K562 (cell line): ENCODE measurements at regions not wholly inside any gene's neighbourhood (a gene's known extent, or its start where the extent isn't known, plus 50 kb on each side); places are given as distances from the start of the nearest gene placed in this dataset.
A peak's percentile ranks its signal among the peaks of the same experiment; 100 is the strongest.

Experiments used
- ATAC-seq: fragments of 200-7000 bp; cut with Tn5 transposase; 3 replicates; pipeline ENCODE4 v1.9.1; 2020; ENCODE audit warnings: moderate library complexity
- BruUV-seq: library from RNA; stranded (reverse); fragments of 400-500 nt; replicated peaks from 2 replicates; lab custom pipeline; 2021; lab: Mats Ljungman, UMichigan
- CTCF ChIA-PET: fragments of 300-600 bp; formaldehyde crosslinking; extraction: SDS; loops from one replicate; lab custom pipeline; 2021; ENCODE audit warnings: low intra/inter-chr PET ratio; lab: Yijun Ruan, JAX
- POLR2A ChIA-PET: fragments of 300-600, 350-650 bp; sonication (Branson Sonifier 250); formaldehyde crosslinking; extraction: SDS; loops from one replicate; lab custom pipeline; 2021; ENCODE audit warnings: antibody characterized with exemption, inconsistent platforms; lab: Yijun Ruan, JAX
- DNase-seq, 4 experiments: peaks; one replicate each; pipeline versions ENCODE4 v3.0.0 to v3.0.0-alpha.2; 2011 to 2018; ENCODE audit warnings: low spot score in 3 of 4, mixed read lengths in 3 of 4; ENCODE audit errors: extremely low read depth in 1 of 4
- FAIRE-seq: peaks from 2 replicates; lab custom pipeline; 2011; peaks lifted over from hg19 to GRCh38; lab: Jason Lieb, UNC
- H2AFZ ChIP-seq: 2 replicates; pipeline ENCODE4 v1.6.0; 2011; ENCODE audit warnings: low read depth, low read length, control low read depth, inconsistent platforms
- H3K27ac ChIP-seq: fragments of 200-600 bp; 3 replicates; pipeline ENCODE4 v1.8.0; 2011; ENCODE audit warnings: low read depth, mild to moderate bottlenecking, control low read depth, inconsistent platforms, low read length, moderate library complexity, mixed read lengths; ENCODE audit errors: extremely low read depth
- H3K27me3 ChIP-seq, 2 experiments: fragments of 300-600 bp in 1 of 2; 2 replicates in 1 of 2; 3 replicates in 1 of 2; pipeline versions ENCODE4 v1.6.0 to v1.8.0; 2011; ENCODE audit warnings: inconsistent platforms in 2 of 2, low read length in 2 of 2, mild to moderate bottlenecking in 1 of 2, mixed read lengths in 1 of 2, moderate library complexity in 1 of 2; ENCODE audit not compliant: control insufficient read depth in 2 of 2, insufficient read depth in 2 of 2
- H3K36me3 ChIP-seq: fragments of 300-600 bp; 3 replicates; pipeline ENCODE4 v1.8.0; 2011; ENCODE audit warnings: mild to moderate bottlenecking, low read length, inconsistent platforms; ENCODE audit not compliant: control insufficient read depth, insufficient read depth
- H3K4me1 ChIP-seq, 2 experiments: fragments of 200-600 bp in 1 of 2; replicated peaks in 1 of 2; 2 replicates in 1 of 2; 3 replicates in 1 of 2; pipeline versions ENCODE4 v1.5.1 to v1.8.0; 2011; ENCODE audit warnings: inconsistent platforms in 2 of 2, low read length in 2 of 2, mild to moderate bottlenecking in 1 of 2, mixed read lengths in 1 of 2, moderate library complexity in 1 of 2; ENCODE audit not compliant: control insufficient read depth in 2 of 2, insufficient read depth in 2 of 2
- H3K4me2 ChIP-seq: 2 replicates; pipeline ENCODE4 v1.6.1; 2011; ENCODE audit warnings: low read length, control low read depth, inconsistent platforms, mixed read lengths; ENCODE audit not compliant: insufficient read depth
- H3K4me3 ChIP-seq: fragments of 200-600 bp; sonication (generic), shearing (Covaris generic); 2 replicates; pipeline ENCODE4 v1.5.1; 2016; ENCODE audit warnings: control low read depth, inconsistent platforms
- H3K79me2 ChIP-seq: fragments of 200-600 bp; 3 replicates; pipeline ENCODE4 v1.8.0; 2011; ENCODE audit warnings: low read length, inconsistent platforms; ENCODE audit not compliant: control insufficient read depth, insufficient read depth
- H3K9ac ChIP-seq, 2 experiments: 2 replicates each; pipeline versions ENCODE4 v1.6.0 to v1.6.1; 2011; ENCODE audit warnings: low read depth in 2 of 2, low read length in 2 of 2, control low read depth in 1 of 2, inconsistent platforms in 1 of 2, mild to moderate bottlenecking in 1 of 2, mixed read lengths in 1 of 2; ENCODE audit not compliant: insufficient read depth in 1 of 2
- H3K9me1 ChIP-seq: one replicate; pipeline ENCODE4 v1.6.0; 2011; ENCODE audit warnings: inconsistent platforms, mild to moderate bottlenecking, low read length, moderate library complexity; ENCODE audit not compliant: control insufficient read depth, insufficient read depth
- H3K9me3 ChIP-seq: replicated peaks from 2 replicates; pipeline ENCODE4 v1.5.1; 2011; ENCODE audit warnings: low read depth, low read length, inconsistent platforms; ENCODE audit not compliant: control insufficient read depth, insufficient read depth
- H4K20me1 ChIP-seq: replicated peaks from 2 replicates; pipeline ENCODE4 v1.6.1; 2011; ENCODE audit warnings: low read length, inconsistent platforms, mixed read lengths; ENCODE audit not compliant: control insufficient read depth, insufficient read depth
- AFF4 ChIP-seq: sonication (generic); formaldehyde crosslinking; IDR thresholded peaks from 2 replicates; pipeline ENCODE4 v1.8.0; 2023; ENCODE audit warnings: mild to moderate bottlenecking, missing genetic modification reagents
- CBFA2T3 ChIP-seq: fragments of 450-650 bp; IDR thresholded peaks from 2 replicates; pipeline ENCODE4 v1.6.1; 2017
- RHOXF2B ChIP-seq: fragments of 250-450 bp; sonication (Bioruptor Pico); conservative IDR thresholded peaks from 2 replicates; pipeline ENCODE4 v1.5.1; 2021
- STAT5B ChIP-seq: fragments of 250-450 bp; sonication (Bioruptor Pico); IDR thresholded peaks from 2 replicates; pipeline ENCODE4 v1.8.0; 2021; ENCODE audit warnings: mild to moderate bottlenecking, inconsistent platforms
- YBX1 ChIP-seq: fragments of 450-650 bp; IDR thresholded peaks from 2 replicates; pipeline ENCODE4 v1.7.1; 2016; ENCODE audit warnings: mild to moderate bottlenecking
- ZNF695 ChIP-seq: fragments of 450-650 bp; formaldehyde crosslinking; IDR thresholded peaks from 2 replicates; pipeline ENCODE4 v1.4.0; 2020; ENCODE audit warnings: mild to moderate bottlenecking, moderate library complexity
- WGBS: fragments of 100-300 bp; shearing (Covaris generic); methylation state at CpG from one replicate; pipeline ENCODE4 v1.1.6; 2016; ENCODE audit warnings: low coverage, mixed read lengths; ENCODE audit not compliant: insufficient coverage; ENCODE audit errors: missing lambda C conversion rate; 5-methylcytosine and 5-hydroxymethylcytosine counted together
- in situ Hi-C: fragments of 300-500 bp; cut with MboI; formaldehyde crosslinking; loops from 4 replicates; pipeline ENCODE4 v1.15.0; 2018; ENCODE audit warnings: inconsistent platforms, mixed read lengths
- intact Hi-C: fragments of 100-400 bp; cut with micrococcal nuclease; formaldehyde crosslinking; loops from 2 replicates; pipeline ENCODE4 v1.14.2; 2022
- TF ChIP-seq, protein P1 (sequence below), 2 experiments: IDR thresholded peaks in 1 of 2; conservative IDR thresholded peaks in 1 of 2; 2 replicates each; pipeline ENCODE4 v1.6.1; 2016; ENCODE audit warnings: low read depth in 2 of 2, mild to moderate bottlenecking in 1 of 2, missing compliant biosample characterization in 1 of 2, missing genetic modification characterization in 1 of 2, moderate library complexity in 1 of 2

DNA sequence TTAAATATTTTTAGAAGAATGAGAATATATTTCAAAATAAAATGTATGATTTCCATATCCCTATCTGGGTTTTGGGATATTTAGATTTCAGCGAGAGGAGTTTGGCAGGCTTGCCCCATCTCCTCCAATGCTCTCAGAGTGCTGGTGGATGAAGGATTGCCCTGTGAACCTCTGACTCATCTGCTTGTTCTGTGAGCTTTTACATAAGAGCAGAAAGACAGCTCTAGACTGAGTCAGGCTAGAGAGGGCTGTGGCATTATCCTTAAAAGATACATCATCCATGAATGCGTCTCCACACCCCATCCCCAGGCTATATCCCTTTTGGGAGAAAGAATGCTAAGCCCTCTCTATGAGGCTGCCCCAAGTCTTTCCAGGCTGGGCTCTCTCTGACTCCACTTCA is 190.6 kb downstream of the TUBA3C start (continued):
- no peak for TF ChIP-seq CBFA2T3
- TF ChIP-seq ZNF695: no peak
- TF ChIP-seq YBX1: no peak
- TF ChIP-seq AFF4 (CRISPR knock-in tag): no peak
- TF ChIP-seq RHOXF2B (CRISPR knock-in tag): no peak

DNA sequence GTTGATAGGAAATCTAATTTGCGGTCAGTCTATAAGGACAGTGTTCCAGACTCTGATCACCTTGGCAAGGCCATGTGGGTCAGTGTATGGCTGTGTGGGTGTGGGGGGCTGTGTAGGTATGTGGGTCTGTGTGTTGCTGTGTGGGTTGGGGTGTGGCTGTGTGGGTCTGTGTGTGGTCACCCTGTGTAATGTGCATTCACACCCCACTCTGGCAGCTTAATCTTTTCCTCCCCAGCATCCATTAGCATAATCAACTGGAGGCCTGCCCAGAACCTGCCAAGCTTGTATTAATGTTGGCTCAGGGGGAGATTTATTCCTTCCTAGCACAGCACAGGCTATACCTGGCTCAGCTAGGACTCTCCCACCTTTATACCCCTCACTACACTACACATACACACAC is 203.2 kb downstream of the TUBA3C start:
- H3K9me1 ChIP-seq: no peaks in the 10 kb centered on the region
- no peaks in the 10 kb centered on the region for H3K9me3 ChIP-seq
- TF ChIP-seq, protein P1, sequence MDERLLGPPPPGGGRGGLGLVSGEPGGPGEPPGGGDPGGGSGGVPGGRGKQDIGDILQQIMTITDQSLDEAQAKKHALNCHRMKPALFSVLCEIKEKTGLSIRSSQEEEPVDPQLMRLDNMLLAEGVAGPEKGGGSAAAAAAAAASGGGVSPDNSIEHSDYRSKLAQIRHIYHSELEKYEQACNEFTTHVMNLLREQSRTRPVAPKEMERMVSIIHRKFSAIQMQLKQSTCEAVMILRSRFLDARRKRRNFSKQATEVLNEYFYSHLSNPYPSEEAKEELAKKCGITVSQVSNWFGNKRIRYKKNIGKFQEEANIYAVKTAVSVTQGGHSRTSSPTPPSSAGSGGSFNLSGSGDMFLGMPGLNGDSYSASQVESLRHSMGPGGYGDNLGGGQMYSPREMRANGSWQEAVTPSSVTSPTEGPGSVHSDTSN (CRISPR knock-in tag; IDR thresholded peaks at IDR 0.05; ENCODE audit: low read depth): no peak
- TF ChIP-seq, protein P1 (tag; conservative IDR thresholded peaks at IDR 0.05; ENCODE audit: low read depth): peak; percentile 50; the same call in 1 of the 2 replicates
- no peak for TF ChIP-seq STAT5B
- DNase-seq: no peak
- ChIA-PET CTCF (no interaction called here), POLR2A (no interaction called here)
- 40% methylated on average over 1 of the region's 1 CpG for WGBS
- no TSS peak for BruUV-seq
- H3K4me3 ChIP-seq: no peak overlapping the region
- FAIRE-seq: no peak
- H3K4me2 ChIP-seq: no peak overlapping the region
- no peak for ATAC-seq
- H3K27ac ChIP-seq: no peak overlapping the region
- intact Hi-C loops: no loop called here
- no peaks in the 10 kb centered on the region for H3K27me3 ChIP-seq
- H3K36me3 ChIP-seq: no peaks in the 10 kb centered on the region
- H3K4me1 ChIP-seq: no peaks in the 10 kb centered on the region
- in situ Hi-C loops: no loop called here
- H2AFZ ChIP-seq: no peak overlapping the region
- no peak overlapping the region for H3K9ac ChIP-seq
- no peaks in the 10 kb centered on the region for H4K20me1 ChIP-seq
- H3K79me2 ChIP-seq: no peaks in the 10 kb centered on the region
